ENCODE measurements at regions not wholly inside any gene's neighbourhood (a gene's known extent, or its start where the extent isn't known, plus 50 kb on each side); places are given as distances from the start of the nearest gene placed in this dataset.
"Not testable (repeated sequence)": the region's sequence is repeated elsewhere in the genome, so short reads cannot be mapped to it uniquely, and the experiment has no call there.

GRCh38 chr2:239825705-239825979, 199.5 kb downstream of the NDUFA10 start:
- ATAC-seq = no peak
- peak in 1 of 2 donors; percentile 14 for DNase-seq
- intact Hi-C loops (cut with DNase I, micrococcal nuclease) = no loop called here

- DNase-seq (no peak), ATAC-seq (no peak)
- intact Hi-C loops (cut with DNase I, micrococcal nuclease) = no loop called here
Measured at GRCh38 chr2:239824866-239825704, 200.1 kb downstream of the NDUFA10 start.

- intact Hi-C loops (cut with DNase I, micrococcal nuclease) = no loop called here
- DNase-seq (peak in 1 of 2 donors; percentile 10), ATAC-seq (peak; percentile 55)
Measured at GRCh38 chr2:239824046-239824694, 201.0 kb downstream of the NDUFA10 start.

GRCh38 chr2:239822146-239822831, 202.9 kb downstream of the NDUFA10 start:
- no peak for ATAC-seq
- DNase-seq = no peak
- intact Hi-C loops (cut with DNase I, micrococcal nuclease) = no loop called here

GRCh38 chr2:239821694-239822075, 203.5 kb downstream of the NDUFA10 start:
- DNase-seq = no peak
- no peak for ATAC-seq

GRCh38 chr2:239820836-239821693, 204.1 kb downstream of the NDUFA10 start:
- DNase-seq (no peak), ATAC-seq (no peak)
- intact Hi-C loops (cut with DNase I, micrococcal nuclease) = no loop called here

More at GRCh38 chr2:239821694-239822075, 203.5 kb downstream of the NDUFA10 start:
- intact Hi-C loops (cut with DNase I, micrococcal nuclease) = no loop called here

GRCh38 chr2:239819974-239820555, 205.1 kb downstream of the NDUFA10 start:
- no peak for DNase-seq
- intact Hi-C loops (cut with DNase I, micrococcal nuclease) = no loop called here
- no peak for ATAC-seq

GRCh38 chr2:239819091-239819973, 205.8 kb downstream of the NDUFA10 start:
- intact Hi-C loops (cut with DNase I, micrococcal nuclease) = no loop called here
- ATAC-seq (no peak), DNase-seq (no peak)

DNA sequence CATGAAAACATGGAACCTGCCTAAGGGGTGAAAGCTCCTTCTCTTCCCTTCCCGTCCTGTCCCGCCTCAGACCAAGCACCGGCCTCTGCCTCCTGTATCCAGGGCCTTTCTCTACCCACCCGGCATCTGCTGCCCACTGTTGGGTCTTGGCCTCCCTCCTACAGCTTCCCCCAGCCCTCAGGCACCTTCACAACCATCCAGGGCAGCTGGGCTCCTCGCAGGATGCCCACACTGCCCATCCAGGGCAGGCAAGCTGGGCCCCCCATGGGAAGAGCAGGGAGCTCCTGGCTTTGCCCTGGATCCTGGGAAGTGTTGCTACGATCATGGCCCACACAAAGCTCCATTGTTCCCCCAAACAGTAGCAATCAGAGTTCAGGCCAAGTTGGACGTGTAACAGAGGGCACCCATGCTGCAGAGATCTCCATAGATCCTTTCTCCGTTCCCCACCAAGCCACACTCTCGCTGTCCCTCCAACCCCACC, 206.6 kb downstream of the NDUFA10 start:
- peak in 1 of 2 donors; percentile 7 for DNase-seq
- intact Hi-C loops (cut with DNase I, micrococcal nuclease) = no loop called here
- no peak for ATAC-seq

GRCh38 chr2:239818086-239818485, 207.1 kb downstream of the NDUFA10 start:
- intact Hi-C loops (cut with DNase I, micrococcal nuclease) = no loop called here
- no peak for DNase-seq
- no peak for ATAC-seq

GRCh38 chr2:239817468-239818031, 207.6 kb downstream of the NDUFA10 start:
- intact Hi-C loops (cut with DNase I, micrococcal nuclease); ATAC-seq; DNase-seq: not testable (repeated sequence)

DNA sequence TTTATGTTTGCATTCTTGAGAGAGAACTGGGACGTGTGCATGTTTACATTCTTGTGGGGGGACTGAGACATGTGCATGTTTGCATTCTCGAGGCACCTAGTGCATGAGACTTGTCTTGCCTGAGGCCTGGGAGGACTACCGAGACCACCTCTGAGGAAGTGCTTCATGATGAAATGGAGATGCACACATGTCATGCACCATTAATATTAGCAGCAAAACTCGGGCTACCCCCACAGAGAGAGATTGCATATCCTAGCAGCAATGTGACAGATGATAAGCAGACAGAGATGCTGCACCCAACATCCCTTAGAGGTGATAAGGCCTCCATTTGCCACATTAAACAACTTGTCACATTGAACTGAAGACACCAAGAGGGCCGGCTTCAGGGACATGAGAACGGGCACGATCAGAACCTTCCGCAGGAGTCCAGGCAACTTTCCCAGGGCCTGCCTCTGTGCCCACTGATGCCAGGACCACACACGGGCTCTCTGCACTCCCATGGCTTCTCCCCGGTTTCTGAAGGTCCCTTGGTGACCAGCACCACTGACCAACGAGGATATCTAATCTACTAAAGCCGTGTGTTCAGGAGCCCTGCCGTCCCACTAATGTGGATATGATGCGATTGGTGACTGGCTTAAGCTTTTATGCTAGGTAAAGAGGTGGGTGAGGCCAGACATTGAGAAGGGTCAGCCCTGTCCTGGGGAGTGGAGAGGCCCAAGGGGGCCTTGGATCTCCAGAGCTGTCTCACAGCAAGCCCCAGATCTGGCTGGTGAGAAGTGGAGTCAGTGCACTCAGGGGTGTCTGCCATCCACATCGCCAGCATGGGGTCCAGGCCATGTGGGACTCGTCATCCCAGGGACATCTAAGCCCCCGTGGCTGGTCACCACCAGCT, 208.3 kb downstream of the NDUFA10 start:
- intact Hi-C loops (cut with DNase I, micrococcal nuclease) = no loop called here
- no peak for ATAC-seq
- peak in 1 of 2 donors; percentile 16 for DNase-seq

GRCh38 chr2:239815671-239816070, 209.5 kb downstream of the NDUFA10 start:
- intact Hi-C loops (cut with DNase I, micrococcal nuclease) = no loop called here
- ATAC-seq = no peak
- DNase-seq = no peak

- DNase-seq (peak; percentile 35 to 46), ATAC-seq (no peak)
- intact Hi-C loops (cut with DNase I, micrococcal nuclease) = no loop called here
Measured at GRCh38 chr2:239814861-239815601, 210.1 kb downstream of the NDUFA10 start.

DNA sequence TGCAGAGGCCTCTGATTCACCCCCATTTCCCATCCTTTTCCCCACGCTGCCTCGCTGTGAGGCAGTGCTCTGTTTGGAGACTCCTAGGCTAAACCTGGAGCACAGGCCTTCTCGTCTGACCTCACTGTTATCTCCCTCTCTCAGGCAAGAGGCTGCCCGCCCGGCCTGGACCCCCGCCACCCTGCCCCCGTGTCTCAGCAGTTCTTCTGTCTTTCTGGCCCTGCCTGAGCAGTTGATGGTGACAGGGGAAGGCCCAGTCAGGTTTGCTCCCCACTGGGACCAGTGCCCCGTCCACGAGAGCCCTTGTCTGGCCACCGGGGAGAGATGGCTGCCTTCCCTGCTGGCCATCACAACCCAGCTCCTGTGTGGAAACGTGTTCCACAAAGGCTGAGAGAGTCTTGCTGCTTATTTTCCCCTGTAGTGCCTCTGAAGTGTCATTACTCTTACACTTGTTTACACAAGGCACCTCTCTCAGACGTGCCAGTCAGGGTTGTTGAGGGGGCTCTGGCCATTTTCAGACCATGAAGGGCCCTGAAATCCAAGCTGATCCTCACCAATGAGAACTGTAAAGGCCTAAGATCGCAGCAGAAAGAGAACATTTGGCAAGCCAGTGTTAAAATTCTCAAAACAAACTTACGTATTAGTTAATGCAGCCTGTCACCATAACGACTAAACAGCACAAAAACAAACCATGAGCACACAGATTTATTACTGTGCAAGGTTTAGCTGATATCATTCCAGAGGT, 210.9 kb downstream of the NDUFA10 start:
- DNase-seq = peak in 1 of 2 donors; percentile 27
- intact Hi-C loops (cut with DNase I, micrococcal nuclease) = no loop called here

More for the DNA sequence above, 210.9 kb downstream of the NDUFA10 start:
- no peak for ATAC-seq

Data from left colon (tissue), 2 donors.